T47D (cell line): ENCODE measurements at regions not wholly inside any gene's neighbourhood (a gene's known extent, or its start where the extent isn't known, plus 50 kb on each side); places are given as distances from the start of the nearest gene placed in this dataset.

Experiments used
- DNase-seq, 2 experiments: peaks; one replicate each; pipeline versions ENCODE4 v3.0.0 to v3.0.0-alpha.2; 2011 to 2012; ENCODE audit warnings: low read depth in 1 of 2, low spot score in 1 of 2
- JUND ChIP-seq: IDR thresholded peaks from 2 replicates; pipeline ENCODE4 v1.6.1; 2012; ENCODE audit warnings: low read depth
- in situ Hi-C: cut with HindIII; loops from 2 replicates; pipeline ENCODE4 v1.10.0; 2016; ENCODE audit warnings: low sequenced_read_pairs, low pct_unique_long_range_greater_than_20kb

DNA sequence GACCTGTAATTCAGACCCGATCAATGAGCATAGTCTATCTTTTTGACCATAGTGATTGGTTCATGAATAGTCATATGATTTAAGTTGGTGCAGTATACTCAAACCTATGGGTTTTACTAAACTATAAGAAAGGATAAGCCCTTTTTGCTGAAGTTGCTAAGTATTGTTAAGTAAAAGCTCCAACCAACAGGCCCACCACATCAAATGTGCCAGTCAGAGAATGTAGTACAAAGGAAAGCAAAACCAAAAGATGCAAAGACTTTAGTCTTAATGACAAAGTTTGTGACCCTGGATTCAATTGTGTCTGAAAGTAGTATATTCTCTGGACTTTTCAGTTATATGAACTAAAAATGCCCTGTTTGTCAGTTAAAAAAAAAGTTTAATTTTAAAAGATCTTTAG is 208.1 kb upstream of the TET2 start:
- no peak for DNase-seq
- in situ Hi-C loops = no loop called here
- TF ChIP-seq JUND = no peak

DNA sequence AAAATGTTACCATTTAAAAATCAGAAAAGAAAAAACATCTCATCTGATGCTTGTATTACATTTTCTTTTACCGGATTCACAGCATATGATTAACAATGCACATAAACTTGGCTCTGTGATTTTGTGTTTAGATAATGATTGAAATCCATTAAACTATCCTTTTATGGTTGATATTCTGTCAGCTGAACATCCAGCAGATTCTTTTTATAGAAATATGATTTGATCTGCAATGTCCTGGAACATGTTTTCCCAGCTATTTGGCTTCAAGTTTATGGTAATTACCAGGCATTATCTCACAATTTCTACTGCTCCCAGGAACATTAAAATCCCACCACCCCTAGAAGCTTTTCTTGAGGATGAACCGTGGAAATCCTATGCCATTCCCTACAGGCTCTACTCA is 205.7 kb upstream of the TET2 start:
- no peak for TF ChIP-seq JUND

DNA sequence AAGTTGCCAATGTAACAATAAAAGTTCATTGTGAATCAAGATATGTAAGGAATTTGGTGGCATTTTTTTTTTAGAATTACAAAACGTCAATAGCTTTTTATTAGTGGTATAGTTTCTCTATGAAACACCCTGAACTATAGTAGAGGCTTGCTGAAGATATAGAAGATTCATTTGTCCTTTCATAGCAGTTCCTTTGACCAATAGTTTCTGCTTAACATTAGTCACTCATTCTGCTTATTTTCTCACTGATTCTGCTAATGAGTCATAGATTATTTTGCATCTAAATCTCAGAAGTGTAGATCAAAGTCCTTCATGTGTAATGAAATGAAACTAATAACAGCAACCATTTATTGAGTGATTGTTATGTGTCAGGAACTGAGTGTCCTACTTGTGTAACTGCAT is 205.0 kb upstream of the TET2 start:
- TF ChIP-seq JUND = no peak
- no peak for DNase-seq
- in situ Hi-C loops = no loop called here

More for the DNA sequence above, 205.7 kb upstream of the TET2 start:
- in situ Hi-C loops = no loop called here
- no peak for DNase-seq

DNA sequence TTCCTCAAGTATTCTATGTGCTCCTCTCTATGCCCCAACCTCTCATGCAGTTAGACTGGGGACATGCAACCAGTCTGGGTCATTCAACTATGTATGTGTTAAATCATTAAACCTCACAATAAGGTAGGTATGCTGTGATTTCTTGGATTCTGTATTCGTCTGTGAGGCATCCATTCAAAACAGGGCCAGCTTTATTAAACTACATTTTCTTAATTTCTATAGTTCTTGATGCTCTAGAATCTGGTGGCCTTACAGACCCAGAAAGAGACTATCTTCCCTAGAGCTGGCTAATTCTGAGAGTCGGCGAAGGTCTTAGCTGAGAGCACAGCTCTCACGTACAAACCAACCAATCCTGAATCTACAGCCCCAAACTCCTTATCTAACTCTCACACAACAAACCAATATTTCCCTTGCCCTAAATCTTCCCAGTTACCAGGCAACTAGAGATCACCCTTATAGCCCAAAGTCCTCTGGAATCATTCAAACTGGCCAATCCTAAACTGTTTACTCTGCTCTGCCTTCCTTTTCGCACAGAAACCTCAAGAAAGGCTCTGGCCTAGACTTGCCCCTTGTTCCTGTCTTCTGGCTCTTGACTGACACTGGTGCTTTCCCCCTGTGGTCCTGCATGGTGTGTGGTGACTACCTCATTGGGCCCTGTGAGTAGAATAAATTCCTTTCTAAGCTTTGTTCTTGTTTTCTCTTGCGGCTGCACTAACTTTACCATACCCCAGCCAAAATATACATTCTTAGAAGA is 203.5 kb upstream of the TET2 start:
- no peak for TF ChIP-seq JUND
- DNase-seq = no peak
- in situ Hi-C loops = no loop called here

DNA sequence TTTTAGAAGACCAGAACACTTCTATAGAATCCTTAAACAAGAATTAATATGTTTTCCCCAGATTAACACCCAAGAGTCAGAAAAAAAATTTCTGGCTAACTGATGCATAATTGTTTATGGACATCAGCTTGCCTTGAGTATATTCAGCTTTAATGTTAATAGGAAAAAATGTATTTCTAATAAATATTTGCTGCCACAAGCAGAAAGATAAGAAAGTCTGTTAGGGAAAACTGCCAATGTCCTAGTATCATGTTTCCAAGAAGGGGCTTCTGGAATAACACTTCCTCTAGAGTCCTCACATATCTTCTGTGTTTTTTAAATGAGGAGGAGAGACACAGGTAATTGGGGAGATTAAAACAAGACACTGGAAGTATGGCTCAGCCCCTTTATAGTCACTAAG is 202.1 kb upstream of the TET2 start:
- no peak for TF ChIP-seq JUND
- DNase-seq = no peak
- in situ Hi-C loops = no loop called here

DNA sequence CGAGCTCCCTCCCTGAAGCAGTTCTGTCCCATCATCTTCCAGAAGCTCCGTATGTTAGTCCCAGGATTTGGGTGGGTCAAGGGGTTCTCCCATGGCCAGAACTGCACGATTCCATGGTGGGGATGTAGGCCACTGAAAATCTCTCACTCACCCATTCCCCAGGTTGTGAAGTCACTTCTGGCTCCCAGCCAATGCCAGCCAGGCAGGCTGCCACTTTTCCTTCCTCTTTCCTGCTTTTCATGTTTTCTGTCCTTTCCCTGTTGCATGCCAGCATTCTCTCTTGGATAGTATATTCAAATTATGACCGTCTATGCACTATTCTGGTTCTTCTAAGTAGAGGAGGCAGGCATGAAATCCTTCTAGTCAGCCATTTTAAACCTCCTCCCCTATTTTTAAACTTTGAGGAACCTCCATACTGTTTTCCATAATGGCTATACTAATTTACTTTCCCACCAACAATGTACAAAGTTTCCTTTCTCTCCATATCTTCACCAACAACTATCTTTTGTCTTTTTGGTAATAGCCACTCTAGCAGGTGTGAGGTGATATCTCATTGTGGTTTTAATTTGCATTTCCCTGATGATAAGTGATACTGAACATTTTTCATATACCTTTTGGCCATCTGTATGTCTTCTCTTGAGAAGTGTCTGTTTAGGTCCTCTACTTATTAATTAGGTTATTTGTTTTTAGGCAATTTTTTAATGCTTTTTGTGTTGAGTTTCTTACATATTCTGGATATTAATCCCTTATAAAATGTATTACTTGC is 182.1 kb upstream of the TET2 start:
- TF ChIP-seq JUND = no peak
- in situ Hi-C loops = no loop called here
- peak in 1 of 2 experiments; percentile 15 for DNase-seq

DNA sequence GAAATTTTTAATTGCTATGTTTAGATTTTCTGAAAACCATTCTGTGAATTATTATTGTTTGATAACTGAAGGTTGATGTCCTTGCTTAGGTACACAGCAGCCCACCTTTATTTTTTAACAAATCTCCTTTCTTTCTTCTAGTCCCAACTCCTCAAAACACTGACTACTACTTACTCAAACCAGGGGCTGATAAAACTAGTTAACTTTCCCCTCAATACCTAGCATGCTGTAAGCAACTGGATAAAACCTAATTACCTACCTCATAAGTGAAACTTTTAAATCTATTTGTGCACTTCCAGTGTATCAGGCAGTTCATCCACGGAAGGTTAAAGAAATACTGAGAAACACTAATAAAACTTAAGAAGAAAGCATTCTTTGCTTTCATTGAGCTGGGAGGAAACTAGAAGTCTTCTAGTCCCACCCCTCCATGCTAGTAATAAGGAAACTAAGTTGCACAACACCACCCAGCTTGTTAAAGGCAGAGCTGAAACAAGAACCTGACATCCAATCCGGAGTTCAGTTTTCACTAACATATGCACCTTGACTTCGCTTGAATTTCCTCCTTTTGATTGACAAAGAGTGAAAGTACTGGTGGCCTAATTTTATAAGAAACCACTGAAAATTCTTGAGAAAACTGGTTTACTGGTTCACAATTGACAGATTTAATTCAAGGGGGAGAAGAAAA is 180.2 kb upstream of the TET2 start:
- peak; percentile 7 to 80 for DNase-seq
- in situ Hi-C loops = no loop called here
- TF ChIP-seq JUND = no peak

DNA sequence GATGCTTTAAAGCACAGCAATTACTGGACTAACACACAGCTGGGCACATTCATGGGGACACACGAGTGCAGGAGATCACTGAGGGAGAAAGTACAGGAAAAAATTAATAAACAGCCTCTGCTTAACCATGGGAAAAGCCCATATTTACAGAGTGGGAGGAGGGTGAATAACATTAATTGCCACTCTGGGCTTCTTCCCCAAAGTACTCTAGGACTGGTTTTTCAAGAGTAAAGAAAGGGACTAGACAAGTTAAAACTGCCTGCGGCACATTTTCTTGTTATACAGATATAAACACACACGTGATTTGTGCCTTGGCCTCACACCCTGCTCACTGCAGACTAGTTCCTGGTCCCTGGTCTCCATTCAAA is 179.7 kb upstream of the TET2 start:
- TF ChIP-seq JUND = no peak
- in situ Hi-C loops = no loop called here
- DNase-seq = peak; percentile 6 to 95

DNA sequence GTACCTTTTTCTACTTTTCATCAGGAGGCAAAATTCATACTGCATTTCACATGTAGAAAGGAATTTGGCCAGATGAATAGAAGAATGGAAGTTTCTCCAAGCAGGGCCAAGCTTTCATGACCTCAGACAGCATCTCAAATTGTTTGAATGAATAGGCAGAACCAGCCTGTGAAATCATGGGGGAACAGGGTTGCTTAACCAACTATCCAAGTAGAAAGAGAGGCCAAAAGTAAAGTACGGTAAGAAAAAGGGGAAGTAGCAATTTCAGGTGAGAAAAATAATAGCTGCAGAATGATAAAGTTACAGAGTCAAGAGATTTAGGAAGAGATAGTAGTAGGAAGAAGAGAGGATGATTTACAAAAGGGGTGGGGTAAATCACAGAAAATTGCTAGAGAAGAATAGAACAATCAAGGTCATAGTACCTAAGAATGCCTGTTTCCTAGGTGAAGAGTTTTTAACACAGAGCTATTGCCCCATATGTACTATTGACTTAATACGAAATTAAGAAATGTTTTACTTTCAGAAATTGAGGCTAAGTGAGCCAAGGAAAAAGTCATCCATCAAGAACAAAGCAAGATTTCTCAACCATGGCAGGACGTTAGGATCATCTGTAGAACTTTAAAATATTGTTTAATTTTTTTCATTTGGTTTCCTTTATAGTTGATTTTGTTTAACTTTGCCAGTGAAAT is 177.1 kb upstream of the TET2 start:
- no peak for DNase-seq
- no peak for TF ChIP-seq JUND
- in situ Hi-C loops = no loop called here

DNA sequence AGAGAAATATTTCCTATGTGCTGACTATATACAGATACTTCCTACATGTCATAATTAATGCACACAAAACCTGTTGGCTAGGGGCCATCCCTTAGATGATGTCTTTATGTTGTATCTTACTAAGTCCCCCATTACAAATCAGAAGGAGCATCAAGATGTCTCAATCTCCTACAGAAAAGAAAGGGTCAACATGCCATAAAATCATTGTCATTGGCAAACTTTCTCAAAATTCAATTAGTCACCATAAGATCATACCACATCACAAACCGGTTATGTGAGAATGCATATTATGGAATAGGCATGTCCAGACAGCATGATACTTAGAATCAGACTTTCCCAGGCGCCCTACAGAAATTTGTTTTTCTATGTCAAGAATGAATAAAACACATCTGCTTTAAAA is 175.2 kb upstream of the TET2 start:
- DNase-seq = peak in 1 of 2 experiments; percentile 79
- TF ChIP-seq JUND = 0 out of 2 replicates have a peak, but pooled peaks have one; percentile 18
- in situ Hi-C loops = no loop called here

DNA sequence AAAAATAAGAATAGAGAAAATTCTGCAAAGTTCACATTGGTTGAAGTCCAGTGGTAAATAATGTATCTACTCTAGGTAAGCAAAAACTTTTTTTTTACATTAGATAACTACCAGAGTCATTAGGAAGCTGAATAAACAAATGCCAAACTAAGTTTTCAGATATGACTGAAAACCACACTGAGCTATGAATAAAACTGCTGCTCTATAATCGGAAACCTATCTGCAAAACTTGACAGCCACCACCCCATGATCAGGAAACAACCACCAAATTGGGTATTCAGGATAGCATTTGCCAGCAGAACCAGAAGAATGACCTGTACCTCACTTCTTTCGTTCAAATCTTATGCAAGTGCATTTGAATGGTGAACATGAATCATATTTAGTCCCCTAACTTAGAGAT is 173.0 kb upstream of the TET2 start:
- in situ Hi-C loops = no loop called here
- TF ChIP-seq JUND = no peak
- DNase-seq = no peak

DNA sequence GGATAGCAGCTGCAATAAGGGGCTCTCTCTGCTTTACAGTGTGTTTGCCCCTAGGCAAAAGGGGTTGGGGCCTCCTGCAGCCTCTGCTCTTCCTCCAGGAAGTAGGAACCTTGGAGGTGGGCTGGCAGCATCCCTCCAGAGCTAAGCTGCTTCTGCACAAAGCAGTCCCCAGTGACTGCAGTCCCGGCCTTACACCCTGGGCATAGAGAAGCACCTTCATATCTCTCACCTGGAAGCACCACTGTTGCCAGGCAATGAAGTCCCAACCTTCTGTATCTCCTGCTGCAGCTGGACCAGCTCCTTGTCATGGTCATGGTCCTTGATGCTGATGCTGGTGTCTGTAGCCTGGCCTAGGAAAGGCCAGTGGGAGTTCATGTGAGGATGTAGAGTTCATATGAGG is 171.1 kb upstream of the TET2 start:
- in situ Hi-C loops = no loop called here
- no peak for DNase-seq
- no peak for TF ChIP-seq JUND
